Vagina (tissue), 2 donors: ENCODE measurements at regions not wholly inside any gene's neighbourhood (a gene's known extent, or its start where the extent isn't known, plus 50 kb on each side); places are given as distances from the start of the nearest gene placed in this dataset.

ENCODE experiments used
- DNase-seq, 2 donors: peaks; one replicate each; pipeline ENCODE4 v3.0.0-alpha.2; 2017; ENCODE audit errors: extremely low spot score in 2 of 2
- H3K27ac ChIP-seq: fragments of 200-600 bp; sonication (generic); one replicate; pipeline ENCODE4 v1.5.1; 2019
- H3K27me3 ChIP-seq: fragments of 200-600 bp; sonication (generic); one replicate; pipeline ENCODE4 v1.5.1; 2019
- H3K36me3 ChIP-seq, 2 donors: fragments of 200-600 bp; sonication (generic); one replicate each; pipeline ENCODE4 v1.5.1; 2017 to 2019
- H3K4me1 ChIP-seq: fragments of 200-600 bp; sonication (generic); one replicate; pipeline ENCODE4 v1.5.1; 2019
- H3K4me3 ChIP-seq, 2 donors: fragments of 200-600 bp; sonication (generic); 1 replicate in 1 of 2; 2 replicates in 1 of 2; pipeline ENCODE4 v1.5.1; 2016 to 2019
- H3K9me3 ChIP-seq: fragments of 200-600 bp; sonication (generic); one replicate; pipeline ENCODE4 v1.5.1; 2019
- POLR2A ChIP-seq, 2 donors: fragments of 450-650 bp; IDR thresholded peaks; one replicate each; pipeline ENCODE4 v1.6.1; 2017; ENCODE audit warnings: antibody characterized with exemption in 2 of 2, mild to moderate bottlenecking in 2 of 2, moderate library complexity in 2 of 2
- POLR2AphosphoS5 ChIP-seq, 2 donors: sonication (generic); formaldehyde crosslinking; IDR thresholded peaks; one replicate each; pipeline ENCODE4 v1.9.0; 2017; ENCODE audit warnings: antibody characterized with exemption in 2 of 2, mild to moderate bottlenecking in 2 of 2, low read depth in 1 of 2; ENCODE audit not compliant: insufficient read depth in 1 of 2
- intact Hi-C: fragments of 100-400 bp; cut with DNase I; formaldehyde crosslinking; loops from one replicate; pipeline ENCODE4 v1.15.1; 2023
- TF ChIP-seq, protein P1 (sequence below), 3 experiments: fragments of 450-650 bp in 2 of 3; fragments of 200-600 bp in 1 of 3; sonication (generic) in 1 of 3; IDR thresholded peaks; one replicate each; pipeline ENCODE4 v1.5.1; 2017 to 2019; ENCODE audit warnings: antibody characterized with exemption in 3 of 3, mild to moderate bottlenecking in 2 of 3, moderate library complexity in 2 of 3

DNA sequence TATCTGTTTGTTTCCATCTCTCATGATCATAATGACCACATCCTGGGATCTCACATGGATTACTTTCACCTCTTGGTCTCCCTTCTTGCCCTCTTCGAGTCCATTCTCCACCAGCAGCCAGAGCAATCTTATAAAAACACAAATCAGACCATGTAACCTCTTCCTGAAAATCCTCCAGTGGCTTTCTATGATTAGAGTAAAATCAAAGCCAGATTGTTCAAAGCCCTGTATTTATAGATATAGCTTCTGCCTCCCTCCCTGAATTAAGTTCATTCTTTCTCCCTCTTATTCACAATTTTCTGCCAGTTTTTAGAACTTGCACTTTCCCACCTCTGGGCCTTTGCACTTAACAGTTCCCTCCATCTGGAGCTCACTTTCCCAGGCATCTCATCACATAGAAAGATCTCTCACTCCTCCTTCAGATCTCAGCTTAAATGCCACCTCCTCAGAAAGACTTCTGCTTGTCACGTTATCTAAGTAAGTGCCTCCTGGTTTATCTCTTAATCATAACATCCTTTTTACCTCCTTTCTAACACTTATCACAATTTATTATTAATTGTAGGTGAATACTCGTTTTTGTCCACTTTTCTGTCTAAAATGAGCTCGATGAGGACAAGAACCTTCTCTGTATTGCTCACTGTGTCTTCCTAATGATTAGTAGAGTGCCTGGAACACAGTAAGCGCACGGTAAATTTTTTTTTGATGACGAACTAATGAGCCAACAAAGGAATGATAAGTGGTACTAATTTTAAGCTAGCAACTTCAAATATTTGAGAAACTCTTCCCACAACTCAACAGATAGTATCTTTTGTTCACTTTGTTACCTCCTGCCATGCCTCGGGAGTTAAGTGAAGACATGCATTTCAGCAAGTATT is 80.5 kb downstream of the CYB561 start:
- intact Hi-C loops, result no loop called here
- TF ChIP-seq, protein P1, sequence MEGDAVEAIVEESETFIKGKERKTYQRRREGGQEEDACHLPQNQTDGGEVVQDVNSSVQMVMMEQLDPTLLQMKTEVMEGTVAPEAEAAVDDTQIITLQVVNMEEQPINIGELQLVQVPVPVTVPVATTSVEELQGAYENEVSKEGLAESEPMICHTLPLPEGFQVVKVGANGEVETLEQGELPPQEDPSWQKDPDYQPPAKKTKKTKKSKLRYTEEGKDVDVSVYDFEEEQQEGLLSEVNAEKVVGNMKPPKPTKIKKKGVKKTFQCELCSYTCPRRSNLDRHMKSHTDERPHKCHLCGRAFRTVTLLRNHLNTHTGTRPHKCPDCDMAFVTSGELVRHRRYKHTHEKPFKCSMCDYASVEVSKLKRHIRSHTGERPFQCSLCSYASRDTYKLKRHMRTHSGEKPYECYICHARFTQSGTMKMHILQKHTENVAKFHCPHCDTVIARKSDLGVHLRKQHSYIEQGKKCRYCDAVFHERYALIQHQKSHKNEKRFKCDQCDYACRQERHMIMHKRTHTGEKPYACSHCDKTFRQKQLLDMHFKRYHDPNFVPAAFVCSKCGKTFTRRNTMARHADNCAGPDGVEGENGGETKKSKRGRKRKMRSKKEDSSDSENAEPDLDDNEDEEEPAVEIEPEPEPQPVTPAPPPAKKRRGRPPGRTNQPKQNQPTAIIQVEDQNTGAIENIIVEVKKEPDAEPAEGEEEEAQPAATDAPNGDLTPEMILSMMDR (IDR thresholded peaks at IDR 0.05), result no peak
- TF ChIP-seq POLR2AphosphoS5 (IDR thresholded peaks at IDR 0.05; ENCODE audit: insufficient read depth in 1 of 2, low read depth in 1 of 2) (no peak), POLR2A (IDR thresholded peaks at IDR 0.05) (no peak)
- H3K9me3 ChIP-seq, result no peaks in the 10 kb centered on the region
- H3K27me3 ChIP-seq, result no peaks in the 10 kb centered on the region
- no peak for DNase-seq
- no peak overlapping the region for H3K4me3 ChIP-seq
- H3K4me1 ChIP-seq, result peaks cover 15% of the 10 kb centered on the region
- H3K36me3 ChIP-seq, result no peaks in the 10 kb centered on the region
- no peak overlapping the region for H3K27ac ChIP-seq

DNA sequence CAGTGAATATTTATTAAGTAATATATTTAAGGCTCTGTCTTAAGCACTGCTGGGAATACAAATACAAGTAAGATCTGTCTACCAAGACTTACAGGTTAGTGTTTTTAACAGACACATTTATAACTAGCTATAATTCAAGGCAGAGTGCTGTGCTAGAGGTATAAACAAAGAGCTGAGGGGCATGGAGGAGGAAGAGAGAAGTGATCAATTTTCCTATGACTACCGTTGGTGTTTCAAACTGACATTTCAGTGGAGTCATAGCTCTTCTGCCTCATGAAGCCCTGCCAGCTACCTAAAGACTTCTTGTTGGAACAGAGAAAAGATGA is 79.9 kb downstream of the CYB561 start:
- DNase-seq, result no peak
- Histone ChIP-seq H3K4me3 (no peak overlapping the region), H3K27me3 (no peaks in the 10 kb centered on the region), H3K27ac (no peak overlapping the region), H3K4me1 (peaks cover 15% of the 10 kb centered on the region), H3K9me3 (no peaks in the 10 kb centered on the region), H3K36me3 (no peaks in the 10 kb centered on the region)
- TF ChIP-seq POLR2A (IDR thresholded peaks at IDR 0.05) (no peak), POLR2AphosphoS5 (IDR thresholded peaks at IDR 0.05; ENCODE audit: insufficient read depth in 1 of 2, low read depth in 1 of 2) (no peak)
- intact Hi-C loops, result no loop called here

DNA sequence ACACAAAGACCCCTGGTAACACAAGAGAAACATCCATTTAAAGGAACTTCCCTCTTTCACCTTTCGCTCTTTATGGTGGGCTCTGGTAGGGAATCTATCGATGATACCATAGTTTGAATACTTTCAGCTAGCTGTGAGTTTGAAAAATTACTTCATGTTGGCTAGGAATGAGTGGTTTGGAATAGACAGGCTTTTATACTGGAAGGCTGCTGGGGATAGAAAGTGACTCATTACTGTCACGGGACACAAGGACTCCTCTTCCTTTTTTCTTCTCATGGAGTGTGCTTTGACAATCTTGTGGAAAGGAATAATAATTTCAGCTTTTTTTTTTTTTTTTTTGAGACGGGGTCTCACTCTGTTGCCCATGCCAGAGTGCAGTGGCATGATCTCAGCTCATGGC is 76.9 kb downstream of the CYB561 start:
- no peak overlapping the region for H3K27ac ChIP-seq
- no peaks in the 10 kb centered on the region for H3K9me3 ChIP-seq
- H3K36me3 ChIP-seq, result no peaks in the 10 kb centered on the region
- H3K4me3 ChIP-seq, result no peak overlapping the region
- DNase-seq, result no peak
- H3K4me1 ChIP-seq, result peaks cover 10% of the 10 kb centered on the region
- intact Hi-C loops, result no loop called here
- H3K27me3 ChIP-seq, result no peaks in the 10 kb centered on the region
- TF ChIP-seq POLR2AphosphoS5 (IDR thresholded peaks at IDR 0.05; ENCODE audit: insufficient read depth in 1 of 2, low read depth in 1 of 2) (no peak), POLR2A (IDR thresholded peaks at IDR 0.05) (no peak)
- TF ChIP-seq, protein P1 (IDR thresholded peaks at IDR 0.05), result no peak

DNA sequence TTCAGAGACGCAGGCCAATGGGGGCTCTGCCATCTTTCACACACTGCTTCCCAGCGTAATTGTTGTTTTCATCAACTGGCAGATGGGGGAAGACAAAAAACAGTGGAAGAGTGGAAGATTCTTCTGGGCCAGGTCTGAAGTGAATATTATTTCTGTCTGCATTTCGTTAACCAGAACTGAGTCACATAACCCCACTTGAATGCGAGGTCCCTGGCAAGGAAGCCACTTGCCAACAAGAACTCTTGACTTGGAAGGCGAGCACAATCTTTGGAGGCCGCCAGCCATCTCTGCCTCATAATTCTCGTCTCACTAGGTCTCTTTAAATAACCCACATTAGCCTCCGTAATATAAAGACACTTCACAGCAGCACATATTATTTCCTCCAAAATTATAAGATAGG is 75.4 kb downstream of the CYB561 start:
- Histone ChIP-seq H3K9me3 (no peaks in the 10 kb centered on the region), H3K4me1 (no peaks in the 10 kb centered on the region), H3K4me3 (no peak overlapping the region), H3K27ac (no peak overlapping the region), H3K36me3 (no peaks in the 10 kb centered on the region), H3K27me3 (no peaks in the 10 kb centered on the region)
- no peak for DNase-seq
- TF ChIP-seq POLR2A (IDR thresholded peaks at IDR 0.05), result no peak
- TF ChIP-seq, protein P1 (IDR thresholded peaks at IDR 0.05), result no peak
- TF ChIP-seq POLR2AphosphoS5 (IDR thresholded peaks at IDR 0.05; ENCODE audit: insufficient read depth in 1 of 2, low read depth in 1 of 2), result no peak
- intact Hi-C loops, result no loop called here

DNA sequence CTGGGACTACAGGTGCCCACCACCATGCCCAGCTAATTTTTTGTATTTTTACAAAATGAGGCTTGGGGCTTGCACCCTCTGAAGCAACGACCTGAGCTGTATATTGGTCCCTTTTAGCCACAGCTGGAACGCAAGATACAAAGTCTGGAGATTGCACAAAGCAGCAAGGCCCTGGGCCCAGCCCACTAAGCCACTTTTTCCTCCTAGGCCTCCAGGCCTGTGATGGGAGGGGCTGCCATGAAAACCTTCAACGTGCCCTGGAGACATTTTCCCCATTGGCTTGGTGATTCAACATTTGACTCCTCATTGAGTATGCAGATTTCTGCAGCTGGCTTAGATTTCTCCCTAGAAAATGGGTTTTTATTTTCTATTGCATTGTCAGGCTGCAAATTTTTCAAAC is 69.2 kb downstream of the CYB561 start:
- Histone ChIP-seq H3K27ac (no peak overlapping the region), H3K36me3 (no peaks in the 10 kb centered on the region), H3K4me1 (no peaks in the 10 kb centered on the region), H3K9me3 (no peaks in the 10 kb centered on the region), H3K27me3 (no peaks in the 10 kb centered on the region), H3K4me3 (no peak overlapping the region)
- intact Hi-C loops, result no loop called here
- TF ChIP-seq POLR2A (IDR thresholded peaks at IDR 0.05), result no peak
- TF ChIP-seq POLR2AphosphoS5 (IDR thresholded peaks at IDR 0.05; ENCODE audit: insufficient read depth in 1 of 2, low read depth in 1 of 2), result no peak
- TF ChIP-seq, protein P1 (IDR thresholded peaks at IDR 0.05), result no peak
- no peak for DNase-seq
